GM19372 (cell line): ENCODE measurements at regions not wholly inside any gene's neighbourhood (a gene's known extent, or its start where the extent isn't known, plus 50 kb on each side); places are given as distances from the start of the nearest gene placed in this dataset.

Experiments
- ATAC-seq: cut with Tn5 transposase; IDR thresholded peaks from one replicate; pipeline ENCODE4 v1.9.1; 2021; ENCODE audit warnings: mild to moderate bottlenecking, low read depth, moderate library complexity; ENCODE audit not compliant: unreplicated experiment

DNA sequence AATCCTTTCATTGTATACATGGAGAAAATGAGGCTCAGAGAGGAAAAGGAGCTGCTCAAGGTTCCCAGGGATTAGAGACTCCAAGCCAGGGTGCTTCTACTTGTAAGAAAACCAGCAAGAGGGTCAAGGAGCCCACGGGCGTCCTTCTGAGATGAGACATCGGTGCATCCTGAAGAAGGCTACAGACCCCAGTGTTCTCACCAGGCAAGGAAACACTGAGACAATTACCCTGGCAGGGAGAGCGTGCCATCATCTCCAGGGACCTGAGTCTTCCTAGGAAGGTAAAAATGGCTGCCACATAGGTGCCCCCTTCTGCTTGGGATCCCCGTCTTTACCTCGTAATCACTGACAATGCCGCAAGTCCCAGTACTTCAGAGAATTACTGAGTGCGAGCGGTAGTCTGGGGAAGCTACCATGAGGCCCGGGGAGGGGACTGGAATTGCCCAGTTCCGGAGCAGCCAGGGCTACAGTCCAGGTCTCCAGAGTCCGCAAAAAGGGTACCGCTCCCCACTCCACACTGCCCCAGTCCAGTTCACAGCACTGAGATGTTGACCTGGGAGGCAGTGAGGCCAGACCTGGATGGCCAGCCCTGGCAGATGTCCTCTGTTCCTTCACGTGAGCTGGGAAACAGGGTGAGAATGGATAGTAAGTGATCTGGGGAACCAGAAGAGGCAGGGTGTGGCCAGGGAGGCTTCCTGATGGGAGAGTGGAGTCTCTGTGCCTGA is 164.7 kb upstream of the SMAD3 start:
- ATAC-seq: no peak

DNA sequence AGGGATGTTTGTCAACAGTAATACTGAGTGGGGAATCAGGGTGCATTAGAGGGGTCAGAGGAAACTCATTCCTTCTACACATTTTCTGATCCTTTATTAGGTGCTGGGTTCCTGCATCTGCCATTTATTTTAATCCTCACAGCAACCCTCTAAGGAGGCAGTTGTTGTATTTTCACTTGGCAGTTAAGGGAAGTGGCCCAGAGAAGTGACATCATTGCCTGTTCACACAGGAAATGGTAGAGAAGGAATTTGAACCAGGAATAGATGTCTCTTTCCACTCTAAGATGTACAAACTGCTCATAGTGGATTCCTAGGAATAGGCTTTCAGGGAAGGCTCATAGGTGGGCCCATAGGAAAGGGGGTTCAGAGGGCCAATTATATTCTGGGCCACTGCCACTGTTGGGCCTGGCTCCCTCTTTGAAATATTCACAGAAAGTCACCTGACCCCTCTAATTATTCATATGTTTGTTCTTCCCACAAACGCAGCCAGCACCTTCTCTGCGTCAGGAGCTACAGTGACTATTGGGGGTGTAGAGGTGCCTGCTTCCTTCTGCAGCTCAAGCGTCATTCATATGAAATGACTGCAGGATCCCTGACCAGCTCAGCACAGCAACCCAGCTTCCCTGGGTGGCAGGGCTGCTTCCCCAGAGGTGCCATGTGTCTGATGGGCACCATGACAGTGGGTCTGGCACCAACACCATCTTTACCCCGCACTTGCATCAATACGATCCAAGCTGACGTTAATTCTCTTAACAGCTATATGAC is 163.9 kb upstream of the SMAD3 start:
- ATAC-seq: no peak

GRCh38 chr15:66905185-66905584 is 160.2 kb upstream of the SMAD3 start:
- no peak for ATAC-seq

- no peak for ATAC-seq
These were observed 159.4 kb upstream of the SMAD3 start for GRCh38 chr15:66905954-66906353.

DNA sequence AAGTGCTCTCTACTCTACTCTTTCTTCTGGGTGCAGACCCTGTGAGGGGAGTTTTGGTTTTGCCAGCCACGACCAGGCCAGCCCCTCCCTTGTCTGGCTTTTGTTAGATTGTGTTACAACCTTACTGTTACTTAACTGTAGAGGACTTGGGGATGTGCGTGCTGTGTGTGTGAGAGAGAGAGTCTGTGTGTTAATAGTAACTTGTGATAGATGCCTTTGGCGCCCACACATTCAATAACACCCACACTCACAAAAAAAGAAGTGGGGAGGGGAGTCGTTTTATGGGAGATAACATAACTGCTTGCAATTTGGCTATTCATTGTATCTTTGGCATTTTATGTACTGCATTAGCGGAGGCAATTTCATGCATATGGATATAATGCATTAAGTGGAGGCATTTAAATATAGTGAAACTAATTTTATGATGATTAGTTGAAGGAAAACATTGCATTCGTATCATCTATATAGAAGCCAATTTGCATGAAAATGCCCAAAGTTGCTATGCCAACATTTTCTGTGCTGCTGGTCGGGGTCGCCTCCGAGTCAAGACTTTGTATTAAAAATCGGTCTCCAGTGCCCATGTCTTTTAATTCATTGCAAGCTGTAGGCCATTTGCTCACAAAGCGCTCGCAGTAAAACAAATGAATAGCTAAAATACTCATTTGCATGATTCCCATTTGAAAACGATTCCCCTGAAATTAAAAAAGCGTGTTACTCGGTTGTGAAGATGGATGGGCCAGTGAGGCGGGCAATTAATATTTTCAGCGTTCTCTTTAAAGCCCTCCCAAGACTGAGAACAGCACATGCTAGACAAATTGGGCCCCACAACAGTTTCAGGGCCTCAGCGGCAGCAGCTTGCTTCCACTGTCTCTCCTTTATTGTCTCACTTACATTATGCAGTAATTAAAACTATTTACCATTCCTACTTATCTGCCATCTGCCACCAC is 158.5 kb upstream of the SMAD3 start:
- no peak for ATAC-seq

DNA sequence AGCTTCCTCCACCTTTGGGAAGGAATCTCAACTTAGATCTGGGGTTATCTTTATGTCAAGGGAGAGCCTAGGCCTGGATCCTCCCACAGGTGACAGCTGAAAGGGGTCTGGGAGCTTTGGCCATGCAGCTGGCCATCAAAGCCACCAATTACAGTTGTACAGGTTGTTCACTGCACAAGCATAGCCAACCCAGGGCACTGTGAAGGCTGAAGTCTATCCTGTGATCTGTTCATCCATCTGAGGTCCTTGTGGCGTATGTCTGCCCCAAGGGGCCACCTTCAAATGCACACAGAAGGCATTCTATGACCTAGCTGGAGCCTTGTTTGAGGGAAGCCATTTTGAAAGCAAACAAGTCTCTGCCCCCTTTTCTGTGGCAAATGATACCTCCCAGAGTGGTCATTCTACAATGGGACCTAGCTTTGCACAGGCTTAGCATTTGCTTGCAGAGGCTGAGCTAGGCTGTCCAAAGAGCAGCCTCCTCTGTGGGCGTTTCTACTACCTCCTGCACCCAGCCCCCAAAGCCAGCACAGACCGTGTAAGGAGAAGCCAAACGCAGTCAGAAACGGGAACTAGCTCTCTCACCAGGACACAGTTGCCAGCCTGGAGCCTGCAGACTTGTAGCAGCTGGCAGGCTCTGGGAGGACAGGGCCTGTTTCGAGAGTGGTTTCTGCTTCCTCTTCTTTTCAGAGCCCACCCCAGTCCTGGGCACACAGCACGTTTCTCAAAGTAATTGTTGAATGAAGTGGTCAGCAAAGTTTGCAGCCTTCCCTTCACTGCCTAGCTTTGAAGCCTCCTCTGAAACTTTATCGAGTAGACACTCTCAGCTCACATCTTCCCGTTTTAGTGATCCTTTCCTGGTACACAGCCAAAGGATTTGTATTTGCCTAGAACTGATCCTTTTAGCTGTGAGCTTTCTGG is 157.3 kb upstream of the SMAD3 start:
- no peak for ATAC-seq

- no peak for ATAC-seq
These were observed 156.7 kb upstream of the SMAD3 start for GRCh38 chr15:66908744-66909095.

GRCh38 chr15:66909381-66909890 is 156.0 kb upstream of the SMAD3 start:
- no peak for ATAC-seq

GRCh38 chr15:66911131-66911700 is 154.2 kb upstream of the SMAD3 start:
- no peak for ATAC-seq

- ATAC-seq: no peak
These were observed 153.4 kb upstream of the SMAD3 start for GRCh38 chr15:66912001-66912400.

DNA sequence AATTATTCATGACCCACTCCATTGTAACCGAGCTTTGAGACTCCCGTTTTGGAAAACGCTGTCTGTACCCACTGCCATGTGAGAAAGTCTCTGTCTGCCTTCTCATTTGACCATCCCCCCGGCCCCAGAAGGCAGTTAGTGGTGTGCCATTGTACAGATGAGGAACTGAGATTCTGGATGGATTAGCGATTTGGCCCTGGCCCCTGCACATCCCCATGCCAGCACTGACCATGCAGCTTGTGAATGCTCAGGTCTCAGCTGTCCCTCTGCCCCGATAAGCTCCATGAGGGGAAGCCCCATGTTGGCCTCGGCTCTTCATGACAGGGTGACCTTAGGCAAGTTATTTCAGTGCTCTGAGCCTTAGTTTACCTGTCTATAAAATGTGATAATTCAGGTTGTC is 153.0 kb upstream of the SMAD3 start:
- ATAC-seq: no peak

DNA sequence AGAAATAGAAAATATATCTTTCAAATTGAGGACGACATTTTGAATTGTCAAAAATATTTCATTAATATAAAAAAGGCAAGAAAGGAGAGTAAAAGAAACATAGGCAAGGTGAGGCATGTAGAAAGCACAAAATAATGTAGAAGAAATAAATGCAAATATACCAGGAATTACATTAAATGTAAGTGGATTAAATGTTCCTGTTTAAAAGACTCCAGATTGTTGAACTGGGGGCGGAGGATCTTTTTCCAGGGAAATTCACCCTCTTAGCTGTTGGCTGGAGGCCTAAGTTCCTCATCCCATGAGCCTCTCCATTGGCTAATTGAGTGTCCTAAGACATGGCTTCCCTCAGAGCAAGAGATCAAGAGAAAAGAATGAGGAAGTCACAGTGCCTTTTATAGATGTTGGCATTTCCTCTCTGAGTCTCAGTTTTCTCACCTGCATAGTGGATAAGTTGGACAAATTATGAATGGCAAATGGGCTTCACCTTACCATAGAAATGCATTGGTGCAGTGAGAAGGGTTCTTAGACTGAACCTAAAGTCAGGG is 147.4 kb upstream of the SMAD3 start:
- no peak for ATAC-seq

GRCh38 chr15:66919421-66919820 is 146.0 kb upstream of the SMAD3 start:
- ATAC-seq: no peak

GRCh38 chr15:66921319-66921915 is 144.0 kb upstream of the SMAD3 start:
- no peak for ATAC-seq

DNA sequence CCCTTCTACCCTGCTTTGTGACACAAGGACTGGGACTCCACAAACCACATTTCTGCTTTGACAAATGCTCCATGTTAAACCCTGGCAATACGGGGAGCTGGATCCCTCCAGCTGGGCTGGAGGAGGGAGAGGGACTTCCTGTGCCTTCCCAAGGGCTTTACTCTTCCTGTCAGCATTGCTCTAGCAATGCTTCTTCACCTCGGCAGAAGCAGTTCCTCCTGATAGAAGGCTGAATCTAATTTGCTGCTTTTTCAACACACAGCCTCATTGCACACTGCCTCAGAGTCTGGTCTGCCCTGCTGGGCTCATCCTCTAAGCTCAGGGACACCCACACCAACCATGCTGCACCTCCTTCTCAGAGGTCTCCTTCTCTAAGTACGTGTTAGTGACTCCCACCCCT is 142.8 kb upstream of the SMAD3 start:
- ATAC-seq: no peak

DNA sequence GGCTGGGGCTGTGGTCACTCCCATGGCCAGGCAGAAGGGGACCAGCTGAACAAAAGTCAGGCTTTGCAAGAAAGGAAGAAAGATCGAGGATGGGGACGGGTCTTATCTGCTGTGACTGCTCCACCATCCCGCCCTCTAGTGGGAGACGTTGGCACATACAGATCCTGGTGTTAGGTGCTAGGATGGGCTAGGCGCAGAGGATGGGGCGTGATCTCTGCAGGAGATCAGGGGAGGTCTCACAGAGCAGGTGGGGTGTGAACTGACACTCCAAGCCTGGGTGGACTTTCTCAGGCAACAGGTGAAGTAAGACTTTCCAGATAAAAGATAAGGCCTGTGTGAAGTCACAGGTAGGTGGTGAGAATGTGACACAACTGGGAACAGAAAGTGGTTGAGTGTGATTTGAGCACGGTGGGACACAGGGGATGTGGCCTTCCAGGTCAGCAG is 141.9 kb upstream of the SMAD3 start:
- no peak for ATAC-seq

DNA sequence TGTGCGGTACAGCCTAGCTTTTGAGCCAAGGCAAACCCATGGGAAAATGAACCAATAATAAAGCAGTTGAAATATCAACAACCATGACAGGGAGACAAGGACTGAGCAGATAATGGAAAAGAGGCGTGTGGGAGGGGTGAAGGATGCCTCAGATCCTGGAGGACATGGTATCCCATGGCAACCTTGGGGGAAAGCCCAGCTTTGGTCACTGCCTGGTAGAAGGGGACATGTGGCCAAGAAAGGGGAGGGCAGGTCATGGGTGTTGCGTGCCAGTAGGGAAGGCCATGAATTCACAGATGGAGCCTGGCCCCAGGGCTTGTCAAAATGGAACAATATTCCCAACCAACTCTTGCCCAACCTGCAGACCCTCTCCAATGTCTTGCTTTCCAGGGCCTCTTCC is 140.5 kb upstream of the SMAD3 start:
- ATAC-seq: no peak

GRCh38 chr15:66925721-66926120 is 139.7 kb upstream of the SMAD3 start:
- no peak for ATAC-seq
